Stimulated activated CD4-positive, alpha-beta T cell treated with anti-CD3 and anti-CD28 coated beads, Interleukin-1b, Interleukin-23, amount 100 ng/mL, for 4 hours (primary cell): ENCODE measurements at regions not wholly inside any gene's neighbourhood (a gene's known extent, or its start where the extent isn't known, plus 50 kb on each side); places are given as distances from the start of the nearest gene placed in this dataset.
"Not testable (repeated sequence)": the region's sequence is repeated elsewhere in the genome, so short reads cannot be mapped to it uniquely, and the experiment has no call there.

Source experiments
- DNase-seq, 2 donors: peaks; one replicate each; pipeline ENCODE4 v3.0.0-alpha.2; 2020; ENCODE audit warnings: low read depth in 2 of 2

DNA sequence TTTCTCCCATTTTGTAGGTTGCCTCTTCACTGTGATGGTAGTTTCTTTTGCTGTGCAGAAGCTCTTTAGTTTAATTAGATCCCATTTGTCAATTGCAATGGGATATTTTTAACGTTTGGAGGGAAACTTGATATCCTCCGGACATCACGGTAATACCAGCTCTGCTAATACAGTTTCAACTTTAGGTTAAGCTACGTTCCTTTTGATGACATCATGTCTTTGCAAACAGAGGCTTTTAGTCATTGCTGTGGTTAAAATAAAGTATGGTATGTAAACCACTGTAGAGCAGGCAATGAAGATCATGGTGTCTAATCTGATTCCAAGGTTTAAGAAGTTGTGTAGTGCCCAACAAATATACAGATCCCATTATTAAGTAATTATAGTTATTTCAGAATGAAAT is 168.0 kb upstream of the CHD6 start:
- DNase-seq, result no peak

DNA sequence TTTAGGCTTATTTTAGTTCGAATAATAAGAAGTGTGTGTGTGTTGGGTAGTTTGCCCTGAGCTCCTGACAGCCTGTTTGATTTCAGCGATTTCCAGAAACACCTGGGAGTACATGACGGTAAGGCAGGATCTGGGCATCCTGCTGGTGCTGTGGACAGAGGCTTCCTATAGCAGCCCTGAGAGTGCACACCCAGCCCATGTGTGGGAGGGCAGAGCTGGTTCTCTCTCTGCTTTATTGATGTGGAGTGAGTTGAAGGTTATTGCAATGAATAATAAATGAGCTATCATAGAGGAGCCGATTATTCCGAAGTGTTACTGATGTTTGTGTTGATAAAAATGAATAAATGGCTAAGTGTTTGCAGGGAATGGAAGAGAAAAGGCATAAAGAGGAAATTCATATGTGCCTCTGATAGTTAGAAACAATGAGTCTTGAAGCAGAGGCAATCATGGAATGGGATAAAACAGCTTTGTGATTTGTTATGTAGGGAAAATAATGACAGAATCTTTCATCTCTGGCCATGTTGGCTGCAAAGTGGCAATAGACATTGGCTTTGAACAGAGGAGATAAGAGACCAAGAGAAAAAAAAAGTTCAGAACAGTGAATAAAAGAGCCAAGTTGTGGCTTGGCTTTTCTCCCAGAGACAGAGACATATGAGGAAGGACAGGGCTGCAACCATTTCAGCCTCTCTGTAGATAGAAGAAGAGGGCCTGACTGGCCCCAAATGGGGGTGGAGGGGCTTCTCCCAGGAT is 166.2 kb upstream of the CHD6 start:
- DNase-seq, result no peak

DNA sequence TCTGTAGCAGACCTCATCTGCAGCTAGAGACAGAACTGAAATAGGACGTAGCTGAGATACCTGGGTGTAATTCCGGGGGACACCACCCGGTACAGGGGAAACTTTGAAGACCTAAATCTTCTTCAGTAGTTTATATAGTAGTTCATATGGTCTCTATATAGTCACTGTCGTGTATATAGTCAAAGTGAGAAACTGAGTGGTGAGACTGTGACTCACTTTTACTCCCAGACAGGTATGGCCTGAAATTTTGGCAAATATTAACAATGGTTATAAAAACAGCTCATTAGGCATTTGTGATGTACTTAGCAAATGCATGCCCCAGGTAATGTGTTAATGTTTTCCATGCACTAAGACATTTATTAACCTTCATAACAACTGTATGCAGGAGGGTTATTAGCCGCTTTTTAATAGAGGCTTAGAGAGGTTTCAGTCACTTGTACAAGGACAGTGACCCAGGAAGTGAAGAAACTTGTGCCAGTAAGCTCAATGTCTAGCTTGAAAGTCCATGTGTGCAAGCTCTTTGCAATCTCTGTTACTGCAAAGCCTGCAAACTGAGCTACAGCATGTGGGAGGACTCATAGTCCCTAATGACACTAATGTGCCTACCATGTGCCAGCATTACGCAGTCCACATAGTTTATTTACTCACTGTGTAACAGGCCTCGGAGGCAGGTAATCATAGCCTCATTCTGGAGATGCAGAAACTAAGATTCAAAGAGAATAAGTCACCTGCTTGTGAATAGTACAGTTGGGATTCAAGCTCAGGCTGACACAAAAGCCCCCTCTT is 165.4 kb upstream of the CHD6 start:
- no peak for DNase-seq

DNA sequence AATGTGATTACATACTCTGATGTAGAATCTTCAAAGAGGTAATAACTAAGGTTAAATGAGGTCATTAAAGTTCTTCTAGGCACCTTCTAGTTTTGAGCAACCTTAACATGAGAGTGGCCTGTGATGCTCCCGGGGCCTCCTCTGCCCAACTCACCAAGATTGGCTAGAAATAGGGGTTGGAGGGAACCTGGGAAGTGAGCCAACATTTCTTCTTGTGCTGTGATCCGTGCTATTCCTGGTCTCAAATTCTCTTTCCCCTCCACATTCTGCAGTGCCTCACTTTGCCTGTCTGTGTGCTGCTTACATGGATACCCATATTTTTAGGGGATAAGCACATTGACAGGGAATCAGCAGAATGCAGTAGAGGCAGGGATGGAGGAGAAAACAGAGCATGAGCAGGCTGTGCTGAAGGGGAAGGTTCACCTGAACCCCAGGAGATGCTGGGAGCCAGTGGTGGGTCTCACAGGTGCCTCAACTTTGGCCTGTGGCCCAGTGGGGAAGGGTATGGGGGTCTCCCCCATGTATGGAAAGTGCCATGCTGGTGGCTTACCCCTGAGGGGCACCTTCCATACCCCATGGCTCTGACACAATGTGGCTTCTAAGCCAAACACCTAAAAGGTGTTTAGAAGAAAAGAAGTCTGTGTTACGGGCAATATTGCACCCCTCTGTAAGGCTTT is 164.7 kb upstream of the CHD6 start:
- no peak for DNase-seq

DNA sequence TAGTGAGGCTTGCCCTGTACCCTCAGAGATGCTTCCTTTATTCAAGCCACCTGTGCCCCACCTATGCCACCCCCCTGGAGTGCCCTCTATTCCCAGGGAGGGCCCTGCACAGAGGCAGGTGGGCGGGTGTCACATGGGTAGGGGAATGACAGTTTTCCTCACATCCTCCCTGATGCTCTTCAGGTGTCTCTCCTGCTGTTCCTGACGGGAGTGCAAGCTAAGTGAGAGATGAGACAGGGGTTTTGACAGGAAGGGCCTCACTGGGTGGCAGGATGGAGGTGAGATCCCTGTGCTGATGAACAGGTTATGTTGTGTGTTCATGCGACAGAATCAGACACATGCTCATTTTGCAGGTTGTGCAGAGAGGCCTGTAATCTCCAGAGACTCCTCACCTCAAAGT is 164.1 kb upstream of the CHD6 start:
- DNase-seq, result no peak

DNA sequence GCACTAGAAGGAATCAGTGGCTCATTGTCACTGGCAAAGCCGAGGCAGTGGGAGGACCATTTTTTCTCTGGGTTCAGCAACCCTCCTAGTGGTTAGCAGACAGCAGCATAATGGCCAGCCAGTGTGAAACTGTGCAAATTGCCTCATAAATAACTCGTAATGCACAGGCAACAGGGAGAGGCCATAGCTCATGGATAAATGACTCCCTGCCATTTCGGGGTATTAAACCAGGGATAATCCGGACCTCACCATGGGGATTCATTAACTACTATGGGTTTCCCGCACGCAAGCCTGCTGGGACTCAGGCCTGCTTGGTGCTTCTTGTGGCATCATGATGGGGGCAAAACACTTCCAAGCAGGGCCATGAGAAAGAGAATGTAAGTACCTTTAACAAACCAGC is 158.2 kb upstream of the CHD6 start:
- DNase-seq, result no peak

DNA sequence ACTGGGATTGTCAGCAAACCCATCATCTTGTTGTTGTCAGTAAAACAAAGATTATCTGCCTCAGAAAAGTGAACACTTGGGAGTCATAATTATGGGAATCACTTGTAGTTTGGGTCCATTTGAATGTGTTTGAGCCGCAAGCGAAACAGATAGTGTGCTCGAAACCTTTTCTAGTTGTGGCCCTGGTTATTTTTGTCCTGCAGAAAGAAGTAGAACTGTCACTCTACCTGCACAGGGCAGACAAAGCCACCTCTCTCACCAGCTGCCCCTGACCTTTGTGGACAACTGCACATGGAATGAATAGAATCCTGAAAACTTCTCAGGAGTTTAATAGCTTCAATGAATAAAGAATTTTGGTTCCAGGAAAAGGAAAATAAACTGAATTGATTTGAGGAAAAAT is 156.1 kb upstream of the CHD6 start:
- no peak for DNase-seq

DNA sequence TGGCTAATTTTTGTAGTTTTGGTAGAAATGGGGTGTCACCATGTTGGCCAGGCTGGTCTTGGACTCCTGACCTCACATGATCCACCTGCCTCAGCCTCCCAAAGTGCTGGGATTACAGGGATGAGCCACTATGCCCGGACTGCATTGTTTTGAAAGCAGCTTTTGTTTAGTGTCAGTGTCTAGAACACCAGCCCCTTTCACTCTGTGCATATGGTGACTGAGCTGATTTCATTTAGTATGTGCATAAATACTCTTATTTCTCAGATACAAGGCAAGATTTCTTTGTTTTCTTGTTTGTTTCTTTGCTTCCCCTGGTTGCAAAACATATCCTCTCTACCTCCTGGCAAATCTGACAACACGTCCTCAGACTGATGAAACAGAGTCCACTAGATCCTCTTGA is 152.8 kb upstream of the CHD6 start:
- no peak for DNase-seq

DNA sequence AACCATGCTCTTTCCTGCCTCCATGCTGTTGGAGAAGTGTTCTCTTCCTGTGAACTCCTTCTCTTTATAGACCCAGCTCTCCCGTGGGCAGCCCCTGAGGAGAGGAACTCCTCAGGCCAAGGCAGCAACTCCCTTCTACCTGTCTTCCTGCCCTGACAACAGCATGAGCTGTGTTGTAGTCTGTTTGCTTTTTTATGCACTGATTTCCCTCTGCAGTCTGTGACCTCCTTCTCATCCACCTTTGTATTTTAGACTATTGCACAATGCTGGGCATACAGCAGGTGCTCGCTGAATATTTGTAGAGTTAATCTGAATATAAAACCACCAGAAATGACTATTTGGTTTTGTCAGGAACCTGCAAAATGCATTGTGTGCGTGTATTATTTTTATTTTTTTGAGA is 152.2 kb upstream of the CHD6 start:
- DNase-seq, result no peak

DNA sequence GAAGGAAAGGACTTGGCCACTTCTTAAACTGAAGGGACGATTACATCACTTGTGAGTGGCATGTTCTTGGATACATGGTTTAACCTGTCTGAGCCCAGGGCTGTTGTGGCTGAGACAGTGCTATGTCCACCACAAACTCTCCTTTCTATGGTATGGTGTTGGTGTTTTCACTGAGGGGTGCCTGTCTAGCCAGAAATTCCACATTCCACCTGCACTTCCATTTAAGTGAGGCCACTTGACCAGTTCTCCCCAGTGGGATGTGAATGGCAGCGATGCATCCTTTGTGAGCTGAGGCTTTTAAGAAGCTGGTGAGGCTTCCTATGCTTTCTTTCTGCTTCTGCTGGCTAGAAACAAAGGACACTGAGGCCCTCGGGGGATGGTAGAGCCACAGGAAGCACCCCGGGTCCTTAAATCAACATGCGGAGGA is 151.4 kb upstream of the CHD6 start:
- no peak for DNase-seq

DNA sequence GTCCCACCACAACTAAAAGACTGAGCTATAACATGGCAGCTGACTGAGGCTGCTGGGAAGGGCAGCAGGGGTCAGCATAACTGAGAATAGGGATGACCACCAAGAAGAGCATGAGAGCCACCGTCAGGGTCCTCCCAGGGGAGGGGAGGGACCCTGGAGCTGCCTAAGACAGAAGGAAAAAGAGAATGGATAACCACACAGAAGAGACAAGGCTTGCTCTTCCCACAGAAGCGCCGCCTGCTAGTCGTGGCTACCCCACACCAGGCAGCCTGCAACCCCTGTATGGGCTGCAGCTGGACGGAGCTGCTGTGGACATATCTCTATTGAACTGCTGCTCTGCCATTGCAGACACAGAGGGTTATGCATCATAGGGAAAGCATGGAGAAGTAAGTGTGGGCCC is 132.0 kb upstream of the CHD6 start:
- no peak for DNase-seq

DNA sequence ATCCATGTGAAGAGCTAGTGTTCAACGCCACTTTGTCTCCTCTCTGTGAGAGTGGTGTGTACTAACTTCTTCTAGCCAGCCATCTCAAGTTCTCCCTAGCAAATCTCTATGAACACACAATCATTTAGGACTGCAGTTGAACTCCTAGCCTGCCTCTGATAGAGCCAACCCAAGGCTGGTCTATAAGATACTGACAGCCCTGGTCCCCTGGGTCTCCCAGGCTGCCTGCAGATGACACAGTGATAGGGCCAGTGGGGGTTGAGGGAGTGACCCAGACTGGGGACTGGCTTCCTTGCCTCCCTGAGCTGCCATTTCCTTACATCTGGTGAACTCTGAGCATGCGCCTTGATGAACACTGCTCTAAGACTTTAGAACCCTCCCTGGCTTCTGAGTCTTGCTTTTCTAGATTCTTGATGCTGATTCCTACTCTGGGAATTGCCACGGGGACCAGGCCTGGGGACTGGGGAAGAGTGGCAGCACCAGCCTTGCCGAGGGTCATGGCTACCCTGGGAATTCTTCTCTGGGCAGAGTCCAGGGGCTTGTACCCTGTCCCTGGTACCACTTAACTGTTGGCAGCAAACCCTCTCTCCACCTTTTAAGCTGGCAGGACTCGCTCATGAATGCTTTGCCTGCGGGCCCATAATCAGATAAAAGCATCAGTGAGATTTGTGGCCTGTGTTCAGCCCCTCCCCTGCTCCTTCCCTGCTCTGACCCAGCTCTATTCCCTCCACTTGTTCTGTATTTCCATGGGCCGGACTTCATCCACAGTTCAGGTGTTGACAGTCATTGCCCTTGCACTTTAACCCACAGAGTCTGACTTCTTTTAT is 130.8 kb upstream of the CHD6 start:
- DNase-seq, result no peak

DNA sequence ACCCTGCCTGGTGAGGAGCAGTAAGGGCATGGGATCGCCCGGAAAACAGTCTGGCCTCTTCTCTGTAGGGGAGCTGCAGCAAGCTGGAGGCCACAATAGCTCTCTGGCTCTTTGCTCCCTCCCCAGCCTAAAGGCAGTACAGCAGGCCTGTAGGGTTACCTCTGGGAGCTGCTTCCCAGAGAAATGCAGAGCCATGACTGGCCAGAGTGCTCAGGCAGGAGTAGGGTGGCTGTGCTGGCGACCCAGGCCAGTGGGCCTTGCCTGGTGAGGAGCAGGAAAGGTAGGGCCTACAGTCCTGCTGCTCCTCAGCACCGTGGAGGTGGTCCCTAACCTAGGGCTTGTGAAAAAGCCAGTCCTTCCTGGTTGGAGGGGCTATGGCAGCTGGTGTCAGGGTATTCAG is 129.9 kb upstream of the CHD6 start:
- DNase-seq, result no peak

DNA sequence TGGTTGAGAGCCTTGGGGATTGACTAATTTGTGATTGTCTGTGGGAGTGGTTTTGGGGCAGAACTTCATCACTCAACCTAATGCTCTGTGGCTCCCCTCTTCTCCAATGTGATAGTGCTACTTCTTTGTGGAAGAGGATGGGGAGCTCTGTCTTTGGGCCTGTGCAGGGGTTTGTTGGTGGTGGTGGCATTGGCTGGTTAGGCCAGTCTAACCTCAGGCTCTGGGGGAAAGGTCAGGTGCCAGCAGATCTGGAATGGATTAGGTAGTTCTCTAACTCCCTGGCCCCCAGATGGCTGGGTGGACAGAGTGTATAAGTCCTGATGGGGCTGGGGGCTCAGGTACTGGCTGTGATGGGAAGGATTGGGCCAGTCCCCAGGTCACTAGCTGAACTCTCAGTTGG is 129.0 kb upstream of the CHD6 start:
- no peak for DNase-seq

DNA sequence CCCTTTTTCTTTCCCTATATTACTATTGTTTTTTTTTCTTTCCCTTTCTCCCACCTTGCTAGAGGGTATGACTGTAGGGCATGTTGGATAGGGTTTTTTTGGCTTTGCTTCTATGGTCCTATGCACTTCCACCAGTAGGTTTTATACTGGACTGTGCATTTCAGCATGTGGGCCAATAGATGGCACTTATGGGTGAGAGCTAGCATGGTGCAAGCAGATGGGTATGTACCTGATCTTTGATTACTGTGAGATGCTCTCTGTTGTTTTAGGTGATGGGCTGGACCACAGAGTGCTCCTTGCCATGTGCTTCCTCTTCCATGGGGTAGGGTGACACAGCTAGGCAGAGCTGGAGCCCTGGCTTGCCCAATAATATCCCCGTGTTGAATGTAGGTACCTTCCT is 128.5 kb upstream of the CHD6 start:
- DNase-seq, result no peak

DNA sequence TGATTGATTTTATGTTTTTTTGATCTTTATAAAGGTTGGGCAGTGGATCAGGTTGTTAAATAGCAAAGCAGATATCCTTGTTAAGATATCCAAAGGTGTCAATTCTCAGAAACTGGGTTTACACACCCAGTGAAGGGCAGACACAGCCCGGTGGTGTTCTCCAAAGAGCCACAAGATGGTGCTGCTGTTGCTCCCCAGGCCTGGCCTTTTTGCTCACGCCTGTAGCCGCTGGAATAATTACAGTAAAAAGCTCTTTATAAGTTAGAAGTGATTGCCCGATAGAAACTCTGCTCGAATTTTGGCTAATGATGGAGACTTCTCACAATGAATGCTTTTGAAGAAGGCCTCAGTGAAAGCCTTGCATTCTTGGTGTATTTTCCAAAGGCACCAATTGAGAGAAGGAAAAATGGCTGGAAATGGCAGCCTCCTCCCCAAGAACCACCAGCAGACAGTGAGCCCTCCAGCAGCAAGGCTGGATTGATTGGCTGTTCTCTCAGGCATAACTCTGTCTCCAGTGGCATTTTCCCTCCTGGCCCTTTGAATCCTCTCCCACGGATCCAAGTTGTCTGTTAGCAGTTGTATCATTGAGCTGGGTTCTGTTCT is 120.5 kb upstream of the CHD6 start:
- DNase-seq, result peak; percentile 11 to 12

DNA sequence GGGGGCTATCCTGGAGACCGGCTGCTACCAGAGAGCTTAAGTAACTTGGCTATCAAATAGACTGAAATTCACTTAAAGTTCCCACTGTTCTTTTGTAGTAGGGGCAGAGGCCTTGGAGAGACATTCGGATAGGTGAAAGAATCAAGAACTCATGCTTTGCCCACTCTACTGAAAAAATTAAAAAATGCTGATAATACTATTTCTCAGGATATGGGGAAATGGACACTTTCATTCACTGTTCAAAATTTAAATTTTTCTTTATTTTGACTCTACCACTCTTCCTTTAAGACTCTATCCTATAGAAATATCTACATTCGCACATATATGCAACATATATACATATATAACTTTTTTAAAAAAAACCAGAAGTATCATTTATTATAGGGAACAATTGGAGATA is 117.8 kb upstream of the CHD6 start:
- no peak for DNase-seq

DNA sequence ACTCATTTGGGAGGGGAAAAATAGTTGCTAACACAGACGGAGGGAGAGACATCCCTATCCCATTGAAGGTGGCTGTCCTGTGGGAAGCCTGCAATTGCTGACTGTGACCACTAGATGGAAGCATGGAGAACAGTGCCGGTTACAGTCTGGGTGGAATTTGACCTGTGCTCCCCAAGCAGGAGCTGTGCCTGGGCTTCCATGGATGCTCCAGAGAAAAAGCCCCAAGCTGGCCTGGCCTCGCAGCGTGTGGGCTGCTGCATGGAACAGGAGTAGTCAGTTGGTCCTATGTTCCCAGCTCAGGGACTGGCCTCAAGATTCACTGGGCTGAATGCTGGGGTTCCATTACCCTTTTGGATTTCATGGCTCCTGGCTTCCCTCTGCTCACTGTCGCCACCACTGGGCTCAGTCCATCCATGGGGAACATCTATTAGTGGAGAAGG is 116.3 kb upstream of the CHD6 start:
- DNase-seq, result peak in 1 of 2 donors; percentile 21

DNA sequence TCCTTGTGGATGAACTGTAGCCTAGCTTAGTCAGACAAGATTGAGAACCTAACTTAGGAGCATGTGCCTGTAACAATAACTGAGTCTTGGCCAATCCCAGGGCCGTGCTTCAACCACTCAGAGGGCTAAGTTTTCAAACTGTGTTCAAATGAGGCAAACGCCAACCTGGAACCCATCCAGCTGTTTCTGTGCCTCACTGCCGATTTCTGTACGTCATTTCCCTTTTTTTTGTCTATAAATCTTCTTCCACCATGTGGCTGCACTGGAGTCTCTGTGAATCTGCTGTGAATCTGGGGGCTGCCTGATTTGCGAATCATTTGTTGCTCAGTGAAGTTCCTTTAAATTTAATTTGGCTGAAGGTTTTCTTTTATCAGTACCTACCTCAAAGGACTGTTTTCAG is 115.0 kb upstream of the CHD6 start:
- no peak for DNase-seq

DNA sequence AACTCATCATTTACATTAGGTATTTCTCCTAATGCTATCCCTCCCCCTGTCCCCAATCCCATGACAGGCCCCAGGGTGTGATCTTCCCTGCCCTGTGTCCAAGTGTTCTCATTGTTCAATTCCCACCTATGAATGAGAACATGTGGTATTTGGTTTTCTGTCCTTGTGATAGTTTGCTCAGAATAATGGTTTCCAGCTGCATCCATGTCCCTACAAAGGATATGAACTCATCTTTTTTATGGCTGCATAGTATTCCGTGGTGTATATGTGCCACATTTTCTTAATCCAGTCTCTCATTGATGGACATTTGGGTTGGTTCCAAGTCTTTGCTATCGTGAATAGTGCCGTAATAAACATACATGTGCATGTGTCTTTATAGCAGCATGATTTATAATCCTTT is 113.0 kb upstream of the CHD6 start:
- not testable (repeated sequence) for DNase-seq

DNA sequence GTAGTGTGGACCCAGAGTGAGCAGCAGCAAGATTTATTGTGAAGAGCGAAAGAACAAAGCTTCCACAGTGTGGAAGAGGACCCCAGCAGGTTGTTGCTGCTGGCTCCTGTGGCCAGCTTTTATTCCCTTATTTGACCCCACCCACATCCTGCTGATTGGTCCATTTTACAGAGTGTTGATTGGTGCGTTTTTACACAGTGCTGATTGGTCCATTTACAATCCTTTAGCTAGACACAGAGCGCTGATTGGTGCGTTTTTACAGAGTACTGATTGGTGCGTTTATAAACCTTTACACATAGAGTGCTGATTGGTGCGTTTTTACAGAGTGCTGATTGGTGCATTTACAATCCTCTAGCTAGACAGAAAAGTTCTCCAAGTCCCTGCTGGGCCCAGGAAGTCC is 109.5 kb upstream of the CHD6 start:
- not testable (repeated sequence) for DNase-seq

DNA sequence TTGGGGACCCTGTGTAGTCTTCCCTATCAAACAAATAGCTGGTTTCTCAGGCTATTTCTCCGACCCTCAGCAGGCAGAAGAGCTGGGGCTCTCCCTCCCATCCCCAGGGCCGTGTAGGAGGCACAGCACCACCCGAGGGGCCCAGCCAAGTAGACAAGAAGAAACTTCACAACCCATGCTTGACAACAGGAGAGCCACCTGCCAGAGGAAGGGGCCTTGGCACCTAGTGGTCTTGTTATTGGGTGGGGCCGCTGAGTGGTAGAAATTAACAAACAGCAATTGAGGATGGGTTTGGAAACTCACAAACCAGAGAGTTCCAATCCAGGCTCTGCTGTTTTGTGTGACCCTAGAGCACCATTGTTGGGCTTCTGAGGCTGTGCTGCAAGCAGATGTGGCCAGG is 108.5 kb upstream of the CHD6 start:
- no peak for DNase-seq
